ENCODE measurements at regions not wholly inside any gene's neighbourhood (a gene's known extent, or its start where the extent isn't known, plus 50 kb on each side); places are given as distances from the start of the nearest gene placed in this dataset.

GRCh38 chr1:226479474-226479873 is 69.1 kb upstream of the STUM start:
- BruUV-seq (replicated peaks): no TSS peak
- POLR2A ChIA-PET: interaction anchor here (1.6 kb wide), 1 partner anchor 11 kb away, joined by 8 read pairs; no protein-coding TSS in a partner anchor
- Mint-ChIP-seq H3K27me3 (ENCODE audit: insufficient read depth, unreplicated experiment) (peaks cover 11% of the 10 kb centered on the region), H3K9me3 (ENCODE audit: unreplicated experiment) (no peaks in the 10 kb centered on the region), H3K27ac (ENCODE audit: low read depth, unreplicated experiment) (no peak overlapping the region), H3K4me3 (ENCODE audit: unreplicated experiment) (no peak overlapping the region), H3K4me1 (ENCODE audit: insufficient read depth, unreplicated experiment) (peaks cover 8% of the 10 kb centered on the region), H3K36me3 (ENCODE audit: insufficient read depth, unreplicated experiment) (no peaks in the 10 kb centered on the region)
- TF ChIP-seq, protein P1, sequence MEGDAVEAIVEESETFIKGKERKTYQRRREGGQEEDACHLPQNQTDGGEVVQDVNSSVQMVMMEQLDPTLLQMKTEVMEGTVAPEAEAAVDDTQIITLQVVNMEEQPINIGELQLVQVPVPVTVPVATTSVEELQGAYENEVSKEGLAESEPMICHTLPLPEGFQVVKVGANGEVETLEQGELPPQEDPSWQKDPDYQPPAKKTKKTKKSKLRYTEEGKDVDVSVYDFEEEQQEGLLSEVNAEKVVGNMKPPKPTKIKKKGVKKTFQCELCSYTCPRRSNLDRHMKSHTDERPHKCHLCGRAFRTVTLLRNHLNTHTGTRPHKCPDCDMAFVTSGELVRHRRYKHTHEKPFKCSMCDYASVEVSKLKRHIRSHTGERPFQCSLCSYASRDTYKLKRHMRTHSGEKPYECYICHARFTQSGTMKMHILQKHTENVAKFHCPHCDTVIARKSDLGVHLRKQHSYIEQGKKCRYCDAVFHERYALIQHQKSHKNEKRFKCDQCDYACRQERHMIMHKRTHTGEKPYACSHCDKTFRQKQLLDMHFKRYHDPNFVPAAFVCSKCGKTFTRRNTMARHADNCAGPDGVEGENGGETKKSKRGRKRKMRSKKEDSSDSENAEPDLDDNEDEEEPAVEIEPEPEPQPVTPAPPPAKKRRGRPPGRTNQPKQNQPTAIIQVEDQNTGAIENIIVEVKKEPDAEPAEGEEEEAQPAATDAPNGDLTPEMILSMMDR (IDR thresholded peaks at IDR 0.05; ENCODE audit: unreplicated experiment): no peak
- CTCF ChIA-PET: interaction anchor here (0.8 kb wide), 1 partner anchor 64 kb away, joined by 3 read pairs; no protein-coding TSS in a partner anchor
- no peak for DNase-seq (ENCODE audit: unreplicated experiment)
- intact Hi-C loops (cut with micrococcal nuclease): no loop called here

- POLR2A ChIA-PET: interaction anchor here (0.8 to 1.6 kb wide), 2 partner anchors 9 to 12 kb away, joined by 5 to 8 read pairs; no protein-coding TSS in a partner anchor
- DNase-seq (ENCODE audit: unreplicated experiment): no peak
- H3K36me3 Mint-ChIP-seq (ENCODE audit: insufficient read depth, unreplicated experiment): no peaks in the 10 kb centered on the region
- H3K9me3 Mint-ChIP-seq (ENCODE audit: unreplicated experiment): no peaks in the 10 kb centered on the region
- H3K27ac Mint-ChIP-seq (ENCODE audit: low read depth, unreplicated experiment): no peak overlapping the region
- peaks cover 6% of the 10 kb centered on the region for H3K27me3 Mint-ChIP-seq (ENCODE audit: insufficient read depth, unreplicated experiment)
- H3K4me3 Mint-ChIP-seq (ENCODE audit: unreplicated experiment): no peak overlapping the region
- peaks cover 8% of the 10 kb centered on the region for H3K4me1 Mint-ChIP-seq (ENCODE audit: insufficient read depth, unreplicated experiment)
- CTCF ChIA-PET: no interaction called here
- TF ChIP-seq, protein P1 (IDR thresholded peaks at IDR 0.05; ENCODE audit: unreplicated experiment): no peak
- BruUV-seq (replicated peaks): no TSS peak
- intact Hi-C loops (cut with micrococcal nuclease): no loop called here
Measured at GRCh38 chr1:226480461-226480860, 68.1 kb upstream of the STUM start.

DNA sequence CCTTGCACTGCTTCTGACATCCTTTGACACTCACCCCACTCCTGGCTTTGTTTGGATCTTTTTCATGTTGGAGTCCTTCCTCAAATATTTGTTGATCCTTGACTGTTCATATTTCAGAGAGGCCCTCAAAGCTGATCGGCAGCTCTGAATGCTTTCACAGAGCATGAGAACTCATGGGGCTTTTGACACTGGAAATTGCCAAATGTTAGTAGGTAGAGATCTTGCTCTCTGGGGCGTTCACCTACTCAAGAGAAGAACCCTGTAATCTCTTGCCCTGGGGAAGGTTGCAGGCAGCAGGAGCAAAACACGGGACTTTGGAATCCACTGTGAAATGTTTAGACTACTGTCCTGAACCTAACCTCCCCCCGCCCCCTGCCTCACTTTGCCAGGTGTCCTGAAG is 67.4 kb upstream of the STUM start:
- intact Hi-C loops (cut with micrococcal nuclease): no loop called here
- no peak for DNase-seq (ENCODE audit: unreplicated experiment)
- no peak overlapping the region for H3K4me3 Mint-ChIP-seq (ENCODE audit: unreplicated experiment)
- POLR2A ChIA-PET: interaction anchor here (0.8 to 1.6 kb wide), 2 partner anchors 9 to 13 kb away, joined by 5 to 8 read pairs; no protein-coding TSS in a partner anchor
- peaks cover 8% of the 10 kb centered on the region for H3K4me1 Mint-ChIP-seq (ENCODE audit: insufficient read depth, unreplicated experiment)
- no peak overlapping the region for H3K27ac Mint-ChIP-seq (ENCODE audit: low read depth, unreplicated experiment)
- H3K9me3 Mint-ChIP-seq (ENCODE audit: unreplicated experiment): no peaks in the 10 kb centered on the region
- BruUV-seq (replicated peaks): no TSS peak
- H3K27me3 Mint-ChIP-seq (ENCODE audit: insufficient read depth, unreplicated experiment): no peaks in the 10 kb centered on the region
- H3K36me3 Mint-ChIP-seq (ENCODE audit: insufficient read depth, unreplicated experiment): no peaks in the 10 kb centered on the region
- TF ChIP-seq, protein P1 (IDR thresholded peaks at IDR 0.05; ENCODE audit: unreplicated experiment): no peak
- CTCF ChIA-PET: interaction anchor here (0.7 to 1.2 kb wide), 2 partner anchors 145 to 259 kb away, joined by 3 to 4 read pairs; no protein-coding TSS in a partner anchor

DNA sequence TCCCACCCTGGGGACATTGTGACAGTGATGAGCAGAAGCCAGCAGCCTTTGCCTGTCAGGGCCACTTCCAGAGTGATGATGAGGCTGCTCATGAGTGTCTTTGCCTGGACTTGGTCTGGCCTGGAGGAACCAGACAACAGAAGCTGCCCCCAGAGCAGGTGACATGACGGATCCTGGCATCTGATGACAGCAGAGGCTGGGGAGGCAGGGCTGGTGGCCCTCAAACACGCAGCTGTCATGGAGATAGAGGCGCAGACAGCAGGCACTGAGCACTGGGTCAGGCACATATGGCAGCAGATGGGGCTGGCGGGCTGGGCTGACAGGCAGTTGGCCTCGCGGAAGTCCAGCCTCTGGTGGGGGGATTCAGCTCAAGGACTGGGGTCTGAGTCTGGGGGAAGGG is 66.4 kb upstream of the STUM start:
- ChIA-PET CTCF (interaction anchor here (0.6 to 1.4 kb wide), 4 partner anchors 9 to 292 kb away, joined by 3 to 6 read pairs (median 4); no protein-coding TSS in a partner anchor), POLR2A (interaction anchor here (0.6 kb wide), 1 partner anchor 718 kb away, joined by 3 read pairs; no protein-coding TSS in a partner anchor)
- TF ChIP-seq, protein P1 (IDR thresholded peaks at IDR 0.05; ENCODE audit: unreplicated experiment): no peak
- no peaks in the 10 kb centered on the region for H3K36me3 Mint-ChIP-seq (ENCODE audit: insufficient read depth, unreplicated experiment)
- BruUV-seq (replicated peaks): no TSS peak
- H3K27me3 Mint-ChIP-seq (ENCODE audit: insufficient read depth, unreplicated experiment): no peaks in the 10 kb centered on the region
- H3K9me3 Mint-ChIP-seq (ENCODE audit: unreplicated experiment): no peaks in the 10 kb centered on the region
- DNase-seq (ENCODE audit: unreplicated experiment): no peak
- no peak overlapping the region for H3K27ac Mint-ChIP-seq (ENCODE audit: low read depth, unreplicated experiment)
- H3K4me1 Mint-ChIP-seq (ENCODE audit: insufficient read depth, unreplicated experiment): no peaks in the 10 kb centered on the region
- intact Hi-C loops (cut with micrococcal nuclease): no loop called here
- H3K4me3 Mint-ChIP-seq (ENCODE audit: unreplicated experiment): no peak overlapping the region

Measured in MCF 10A (cell line).